ENCODE measurements at regions not wholly inside any gene's neighbourhood (a gene's known extent, or its start where the extent isn't known, plus 50 kb on each side); places are given as distances from the start of the nearest gene placed in this dataset.

DNA sequence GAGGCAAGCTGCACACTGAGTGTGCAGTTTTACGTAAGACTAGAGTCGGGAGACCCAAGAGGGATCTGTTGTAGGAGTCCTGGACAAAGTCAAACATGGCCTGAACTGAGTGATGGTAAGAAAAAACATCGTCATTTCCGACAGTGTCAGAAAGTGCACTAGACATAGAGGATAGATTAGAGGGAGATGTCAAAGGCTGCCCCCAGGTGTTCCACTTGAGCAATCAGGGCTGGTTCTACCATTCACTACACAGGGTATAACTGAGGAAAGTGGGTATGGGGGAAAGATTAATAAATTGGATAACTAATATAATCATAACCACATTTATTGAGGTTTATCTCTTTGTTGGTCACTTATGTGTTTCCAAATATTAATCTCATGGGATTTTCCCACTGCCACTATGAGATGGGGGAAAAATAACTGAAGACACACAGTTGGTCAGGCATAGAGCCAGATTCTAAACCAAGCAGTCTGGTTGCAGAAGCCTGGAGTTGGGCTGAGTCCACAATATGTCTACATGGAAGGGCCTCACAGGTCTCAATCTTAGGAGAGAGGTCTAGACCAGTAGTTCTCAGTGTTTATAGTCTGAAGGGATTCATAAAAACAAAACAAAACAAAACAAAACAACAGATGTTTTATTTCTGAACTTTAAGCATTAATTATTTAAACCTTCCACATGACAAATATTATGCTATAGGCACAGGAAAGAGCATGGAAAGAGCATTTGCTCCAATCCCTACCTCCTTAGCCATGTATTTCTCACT is 766.5 kb downstream of the NTRK3 start:
- Histone ChIP-seq H3K9me3 (ENCODE audit: insufficient read depth, low read length) (peaks cover 4% of the 10 kb centered on the region; the same call in 1 of the 2 replicates), H3K9ac (ENCODE audit: low read length) (no peak overlapping the region), H3K36me3 (replicated peaks; ENCODE audit: low read depth, low read length) (no peaks in the 10 kb centered on the region), H3K4me1 (ENCODE audit: low read length) (no peaks in the 10 kb centered on the region), H3K4me3 (ENCODE audit: low read length) (no peak overlapping the region), H3K4me2 (ENCODE audit: low read length) (no peak overlapping the region), H3K27ac (ENCODE audit: low read length) (no peak overlapping the region), H4K20me1 (ENCODE audit: insufficient read depth, low read length) (no peaks in the 10 kb centered on the region), H3K79me2 (ENCODE audit: low read length) (no peaks in the 10 kb centered on the region), H2AFZ (ENCODE audit: low read depth, low read length) (no peak overlapping the region), H3K27me3 (ENCODE audit: low read depth, low read length) (no peaks in the 10 kb centered on the region)
- TF ChIP-seq EZH2phosphoT487 (IDR thresholded peaks at IDR 0.05; ENCODE audit: low read depth) = no peak
- TF ChIP-seq, protein P1, sequence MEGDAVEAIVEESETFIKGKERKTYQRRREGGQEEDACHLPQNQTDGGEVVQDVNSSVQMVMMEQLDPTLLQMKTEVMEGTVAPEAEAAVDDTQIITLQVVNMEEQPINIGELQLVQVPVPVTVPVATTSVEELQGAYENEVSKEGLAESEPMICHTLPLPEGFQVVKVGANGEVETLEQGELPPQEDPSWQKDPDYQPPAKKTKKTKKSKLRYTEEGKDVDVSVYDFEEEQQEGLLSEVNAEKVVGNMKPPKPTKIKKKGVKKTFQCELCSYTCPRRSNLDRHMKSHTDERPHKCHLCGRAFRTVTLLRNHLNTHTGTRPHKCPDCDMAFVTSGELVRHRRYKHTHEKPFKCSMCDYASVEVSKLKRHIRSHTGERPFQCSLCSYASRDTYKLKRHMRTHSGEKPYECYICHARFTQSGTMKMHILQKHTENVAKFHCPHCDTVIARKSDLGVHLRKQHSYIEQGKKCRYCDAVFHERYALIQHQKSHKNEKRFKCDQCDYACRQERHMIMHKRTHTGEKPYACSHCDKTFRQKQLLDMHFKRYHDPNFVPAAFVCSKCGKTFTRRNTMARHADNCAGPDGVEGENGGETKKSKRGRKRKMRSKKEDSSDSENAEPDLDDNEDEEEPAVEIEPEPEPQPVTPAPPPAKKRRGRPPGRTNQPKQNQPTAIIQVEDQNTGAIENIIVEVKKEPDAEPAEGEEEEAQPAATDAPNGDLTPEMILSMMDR (IDR thresholded peaks at IDR 0.05; ENCODE audit: low read depth, low read length) = no peak

GRCh38 chr15:87489456-87489855 is 767.1 kb downstream of the NTRK3 start:
- Histone ChIP-seq H3K4me3 (ENCODE audit: low read length) (no peak overlapping the region), H3K27ac (ENCODE audit: low read length) (no peak overlapping the region)
- TF ChIP-seq EZH2phosphoT487 (IDR thresholded peaks at IDR 0.05; ENCODE audit: low read depth) = no peak
- TF ChIP-seq, protein P1 (IDR thresholded peaks at IDR 0.05; ENCODE audit: low read depth, low read length) = no peak

DNA sequence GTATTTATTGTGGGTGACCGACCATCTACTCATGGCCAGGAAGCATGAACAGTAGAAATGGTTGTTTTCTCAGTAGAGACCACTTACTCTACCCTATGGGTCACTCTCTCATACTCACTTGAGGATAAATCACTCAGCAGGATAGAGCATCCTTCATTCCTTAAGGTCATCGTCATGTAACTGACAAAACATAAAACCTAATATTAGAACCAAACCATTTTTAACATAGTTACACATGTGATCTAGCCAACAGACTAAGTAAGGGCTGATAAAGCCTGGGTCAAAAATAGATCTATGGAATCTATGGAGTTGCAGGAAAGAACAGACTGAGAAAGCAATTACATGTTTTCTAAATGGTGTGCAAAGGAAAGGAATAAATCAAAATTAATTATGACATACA is 769.1 kb downstream of the NTRK3 start:
- H3K4me1 ChIP-seq (ENCODE audit: low read length) = no peaks in the 10 kb centered on the region
- H3K9me3 ChIP-seq (ENCODE audit: insufficient read depth, low read length) = peaks cover 4% of the 10 kb centered on the region; the same call in 1 of the 2 replicates
- no peak overlapping the region for H2AFZ ChIP-seq (ENCODE audit: low read depth, low read length)
- no peak overlapping the region for H3K4me3 ChIP-seq (ENCODE audit: low read length)
- no peaks in the 10 kb centered on the region for H3K27me3 ChIP-seq (ENCODE audit: low read depth, low read length)
- H3K4me2 ChIP-seq (ENCODE audit: low read length) = no peak overlapping the region
- no peaks in the 10 kb centered on the region for H3K36me3 ChIP-seq (replicated peaks; ENCODE audit: low read depth, low read length)
- TF ChIP-seq, protein P1 (IDR thresholded peaks at IDR 0.05; ENCODE audit: low read depth, low read length) = no peak
- TF ChIP-seq EZH2phosphoT487 (IDR thresholded peaks at IDR 0.05; ENCODE audit: low read depth) = no peak
- H3K9ac ChIP-seq (ENCODE audit: low read length) = no peak overlapping the region
- no peaks in the 10 kb centered on the region for H3K79me2 ChIP-seq (ENCODE audit: low read length)
- no peak overlapping the region for H3K27ac ChIP-seq (ENCODE audit: low read length)
- H4K20me1 ChIP-seq (ENCODE audit: insufficient read depth, low read length) = no peaks in the 10 kb centered on the region

More at GRCh38 chr15:87489456-87489855, 767.1 kb downstream of the NTRK3 start:
- Histone ChIP-seq H3K4me2 (ENCODE audit: low read length) (no peak overlapping the region), H3K27me3 (ENCODE audit: low read depth, low read length) (no peaks in the 10 kb centered on the region), H3K4me1 (ENCODE audit: low read length) (no peaks in the 10 kb centered on the region), H4K20me1 (ENCODE audit: insufficient read depth, low read length) (no peaks in the 10 kb centered on the region), H2AFZ (ENCODE audit: low read depth, low read length) (no peak overlapping the region), H3K79me2 (ENCODE audit: low read length) (no peaks in the 10 kb centered on the region), H3K9ac (ENCODE audit: low read length) (no peak overlapping the region), H3K9me3 (ENCODE audit: insufficient read depth, low read length) (peaks cover 4% of the 10 kb centered on the region; the same call in 1 of the 2 replicates), H3K36me3 (replicated peaks; ENCODE audit: low read depth, low read length) (no peaks in the 10 kb centered on the region)

DNA sequence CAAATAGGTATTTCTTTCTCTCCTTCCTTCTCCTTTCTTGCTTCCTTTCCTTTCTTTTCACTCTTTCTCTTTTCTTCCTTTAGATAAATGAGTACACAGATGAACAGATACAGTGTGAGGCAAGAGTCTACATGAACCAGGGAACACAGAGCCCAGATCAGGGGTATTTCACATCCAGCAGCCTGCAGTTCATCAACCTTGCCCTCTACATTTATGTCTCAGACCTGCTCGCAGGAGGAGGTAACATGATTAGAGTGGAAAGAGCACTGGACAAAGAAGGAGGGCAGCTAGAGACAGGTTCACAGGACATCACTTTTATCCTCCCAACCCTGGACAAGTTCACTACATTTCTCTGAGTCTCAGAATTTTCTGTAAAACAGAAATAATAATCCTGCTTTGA is 773.1 kb downstream of the NTRK3 start:
- no peak for TF ChIP-seq EZH2phosphoT487 (IDR thresholded peaks at IDR 0.05; ENCODE audit: low read depth)
- TF ChIP-seq, protein P1 (IDR thresholded peaks at IDR 0.05; ENCODE audit: low read depth, low read length) = no peak
- H3K4me1 ChIP-seq (ENCODE audit: low read length) = no peaks in the 10 kb centered on the region
- H3K27me3 ChIP-seq (ENCODE audit: low read depth, low read length) = no peaks in the 10 kb centered on the region
- no peak overlapping the region for H3K4me3 ChIP-seq (ENCODE audit: low read length)
- peaks cover 4% of the 10 kb centered on the region; the same call in 1 of the 2 replicates for H3K9me3 ChIP-seq (ENCODE audit: insufficient read depth, low read length)
- H3K79me2 ChIP-seq (ENCODE audit: low read length) = no peaks in the 10 kb centered on the region
- H2AFZ ChIP-seq (ENCODE audit: low read depth, low read length) = no peak overlapping the region
- no peak overlapping the region for H3K4me2 ChIP-seq (ENCODE audit: low read length)
- no peak overlapping the region for H3K9ac ChIP-seq (ENCODE audit: low read length)
- no peak overlapping the region for H3K27ac ChIP-seq (ENCODE audit: low read length)
- no peaks in the 10 kb centered on the region for H4K20me1 ChIP-seq (ENCODE audit: insufficient read depth, low read length)
- no peaks in the 10 kb centered on the region for H3K36me3 ChIP-seq (replicated peaks; ENCODE audit: low read depth, low read length)
